Esophagus squamous epithelium (tissue), 5 donors: ENCODE measurements at regions not wholly inside any gene's neighbourhood (a gene's known extent, or its start where the extent isn't known, plus 50 kb on each side); places are given as distances from the start of the nearest gene placed in this dataset.

ENCODE experiments used
- DNase-seq: peaks from one replicate; lab custom pipeline; 2025; lab: John Stamatoyannopoulos, UW
- H3K27ac ChIP-seq, 4 donors: fragments of 200-600 bp; sonication (generic); one replicate each; pipeline ENCODE4 v1.5.1; 2016 to 2019; ENCODE audit warnings: mild to moderate bottlenecking in 1 of 4
- H3K27me3 ChIP-seq, 4 donors: fragments of 200-600 bp; sonication (generic); 1 replicate in 3 of 4; 2 replicates in 1 of 4; pipeline versions ENCODE4 v1.5.1 to v1.6.0; 2017 to 2021; ENCODE audit warnings: antibody characterized with exemption in 1 of 4
- H3K36me3 ChIP-seq, 3 donors: fragments of 200-600 bp; sonication (generic); one replicate each; pipeline ENCODE4 v1.5.1; 2016 to 2019
- H3K4me1 ChIP-seq, 3 donors: fragments of 200-600 bp; sonication (generic); one replicate each; pipeline ENCODE4 v1.5.1; 2017 to 2019
- H3K4me3 ChIP-seq, 4 donors: fragments of 200-600 bp; sonication (generic); 1 replicate in 3 of 4; 2 replicates in 1 of 4; pipeline ENCODE4 v1.5.1; 2016 to 2019; ENCODE audit warnings: mild to moderate bottlenecking in 2 of 4, moderate library complexity in 1 of 4
- H3K9me3 ChIP-seq, 3 donors: fragments of 200-600 bp; sonication (generic); one replicate each; pipeline ENCODE4 v1.5.1; 2016 to 2019
- CTCF ChIP-seq, 6 experiments: fragments of 450-650 bp in 4 of 6; fragments of 200-600 bp in 2 of 6; sonication (generic) in 2 of 6; IDR thresholded peaks; one replicate each; pipeline ENCODE4 v1.5.1; 2016 to 2019; ENCODE audit warnings: antibody characterized with exemption in 6 of 6, mild to moderate bottlenecking in 4 of 6, moderate library complexity in 4 of 6
- POLR2A ChIP-seq, 4 donors: fragments of 450-650 bp; IDR thresholded peaks; one replicate each; pipeline ENCODE4 v1.6.1; 2017; ENCODE audit warnings: antibody characterized with exemption in 4 of 4, mild to moderate bottlenecking in 4 of 4, moderate library complexity in 3 of 4
- WGBS, 2 donors: methylation state at CpG; one replicate each; pipeline ENCODE4 v1.1.5; 2018; 5-methylcytosine and 5-hydroxymethylcytosine counted together
- intact Hi-C: fragments of 100-400 bp; cut with DNase I; formaldehyde crosslinking; loops from one replicate; pipeline ENCODE4 v1.15.0; 2022
- donor health status: DM: yes; HTN: yes; CAD: no.

GRCh38 chr16:73216932-73217331 lies 169.0 kb upstream of the ZFHX3 start:
- Histone ChIP-seq H3K4me3 (no peak overlapping the region), H3K27me3 (no peaks in the 10 kb centered on the region), H3K27ac (no peak overlapping the region), H3K4me1 (peaks cover 0 to 10% (median 0%) of the 10 kb centered on the region in 3 donors), H3K36me3 (no peaks in the 10 kb centered on the region), H3K9me3 (peaks cover 0 to 4% (median 0%) of the 10 kb centered on the region in 3 donors)
- DNase-seq = no peak
- no peak for TF ChIP-seq POLR2A (IDR thresholded peaks at IDR 0.05)
- TF ChIP-seq CTCF (IDR thresholded peaks at IDR 0.05) = no peak
- 81 to 85% methylated on average over 8 of the region's 8 CpGs for WGBS, 2 donors
- intact Hi-C loops = no loop called here

- WGBS, 2 donors = 75 to 84% methylated on average over 5 of the region's 5 CpGs
- Histone ChIP-seq H3K4me3 (no peak overlapping the region), H3K27ac (peak overlapping the region in 2 of 4 donors; percentile 11 to 61), H3K4me1 (peaks cover 0 to 10% (median 0%) of the 10 kb centered on the region in 3 donors), H3K9me3 (peaks cover 0 to 4% (median 0%) of the 10 kb centered on the region in 3 donors), H3K27me3 (no peaks in the 10 kb centered on the region), H3K36me3 (no peaks in the 10 kb centered on the region)
- intact Hi-C loops = no loop called here
- no peak for DNase-seq
- TF ChIP-seq POLR2A (IDR thresholded peaks at IDR 0.05) (no peak), CTCF (IDR thresholded peaks at IDR 0.05) (no peak)
Observed at GRCh38 chr16:73215678-73216377, 167.9 kb upstream of the ZFHX3 start.

GRCh38 chr16:73214825-73215677 lies 167.1 kb upstream of the ZFHX3 start:
- no peak overlapping the region for H3K4me3 ChIP-seq
- peaks cover 0 to 10% (median 0%) of the 10 kb centered on the region in 3 donors for H3K4me1 ChIP-seq
- no peak for DNase-seq
- no peaks in the 10 kb centered on the region for H3K27me3 ChIP-seq
- peak overlapping the region in 2 of 4 donors; percentile 11 to 61 for H3K27ac ChIP-seq
- H3K36me3 ChIP-seq = no peaks in the 10 kb centered on the region
- H3K9me3 ChIP-seq = peaks cover 0 to 4% (median 0%) of the 10 kb centered on the region in 3 donors
- TF ChIP-seq POLR2A (IDR thresholded peaks at IDR 0.05) = no peak
- TF ChIP-seq CTCF (IDR thresholded peaks at IDR 0.05) = no peak
- intact Hi-C loops = no loop called here
- 54 to 61% methylated on average over 3 of the region's 3 CpGs for WGBS, 2 donors

- no peak overlapping the region for H3K27ac ChIP-seq
- peaks cover 0 to 4% (median 0%) of the 10 kb centered on the region in 3 donors for H3K9me3 ChIP-seq
- peaks cover 0 to 10% (median 0%) of the 10 kb centered on the region in 3 donors for H3K4me1 ChIP-seq
- 40 to 51% methylated on average over 9 to 10 of the region's 10 CpGs for WGBS, 2 donors
- H3K36me3 ChIP-seq = no peaks in the 10 kb centered on the region
- H3K27me3 ChIP-seq = no peaks in the 10 kb centered on the region
- intact Hi-C loops = no loop called here
- DNase-seq = no peak
- H3K4me3 ChIP-seq = no peak overlapping the region
- TF ChIP-seq CTCF (IDR thresholded peaks at IDR 0.05) (no peak), POLR2A (IDR thresholded peaks at IDR 0.05) (no peak)
Observed at GRCh38 chr16:73213732-73214455, 166.0 kb upstream of the ZFHX3 start.
